ENCODE measurements at regions not wholly inside any gene's neighbourhood (a gene's known extent, or its start where the extent isn't known, plus 50 kb on each side); places are given as distances from the start of the nearest gene placed in this dataset.
"Not testable (repeated sequence)": the region's sequence is repeated elsewhere in the genome, so short reads cannot be mapped to it uniquely, and the experiment has no call there.

GRCh38 chr1:172931340-172931739, 119.4 kb downstream of the TNFSF18 start:
- DNase-seq: no peak

DNA sequence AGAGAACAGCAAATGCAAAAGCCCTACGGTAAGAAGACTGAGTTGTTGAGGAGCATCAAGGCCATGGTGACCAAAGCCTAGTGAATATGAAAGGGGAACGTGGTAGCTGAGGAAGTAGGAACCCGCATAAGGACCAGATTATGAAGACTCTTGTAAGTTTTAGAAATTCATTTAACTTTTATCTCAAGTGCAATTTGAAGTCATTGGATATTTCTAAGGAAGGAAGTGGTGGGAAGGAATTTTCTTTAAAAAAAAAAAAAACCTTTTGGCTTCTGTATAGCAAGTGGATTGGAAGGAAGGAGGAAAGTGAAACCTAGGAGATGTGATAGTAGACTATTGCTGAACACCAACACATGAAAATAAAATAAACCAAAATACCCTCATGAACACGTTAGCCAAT, 119.0 kb downstream of the TNFSF18 start:
- no peak for DNase-seq

GRCh38 chr1:172932981-172933380, 117.8 kb downstream of the TNFSF18 start:
- DNase-seq: no peak

- DNase-seq: no peak
Measured at GRCh38 chr1:172934417-172934762, 116.4 kb downstream of the TNFSF18 start.

- DNase-seq: no peak
Measured at GRCh38 chr1:172935062-172935592, 115.6 kb downstream of the TNFSF18 start.

DNA sequence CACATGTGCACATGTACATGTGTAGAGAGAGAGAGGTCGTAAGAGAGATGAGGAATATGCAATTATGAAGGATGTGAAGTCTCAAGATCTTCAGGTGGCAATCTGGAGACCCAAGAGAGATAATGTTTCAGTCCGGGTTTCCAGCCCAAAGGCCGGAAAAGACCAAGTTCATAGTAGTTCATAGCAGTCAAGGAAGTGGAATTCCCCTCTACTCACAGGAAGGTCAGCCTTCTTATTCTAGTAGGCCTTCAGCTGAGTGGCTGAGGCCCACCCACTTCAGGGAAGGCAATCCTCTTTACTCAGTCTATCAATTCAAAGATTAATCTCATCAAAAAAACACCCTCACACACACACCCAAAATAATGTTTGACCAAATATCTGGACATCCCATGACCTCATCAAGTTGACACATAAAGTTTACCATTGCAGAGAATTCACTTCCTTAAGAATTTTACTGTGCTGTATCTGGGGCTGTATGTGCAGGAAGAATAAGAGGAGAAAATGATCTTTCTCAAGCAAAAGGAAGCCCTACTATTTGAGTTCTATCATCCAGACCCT, 114.6 kb downstream of the TNFSF18 start:
- DNase-seq: no peak

DNA sequence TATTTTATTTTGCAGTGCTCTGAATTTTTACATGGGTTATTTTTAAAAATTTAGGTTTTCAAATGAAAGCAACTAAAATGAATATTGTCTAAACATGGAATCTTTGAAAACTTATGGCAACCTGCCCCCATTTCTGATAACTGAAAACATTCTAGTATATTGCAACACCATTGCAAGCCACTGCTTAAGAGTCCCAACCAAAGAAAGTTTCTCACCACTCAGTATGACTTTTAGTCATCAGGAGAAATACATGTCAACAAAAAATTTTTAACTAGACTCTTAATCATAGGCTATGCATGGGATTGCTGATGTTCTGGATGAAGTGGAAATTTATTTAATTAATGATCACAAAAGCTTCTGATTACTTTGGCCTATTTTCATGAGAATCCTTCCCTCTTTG, 112.1 kb downstream of the TNFSF18 start:
- no peak for DNase-seq

- DNase-seq: no peak
Measured at GRCh38 chr1:172939475-172939874, 111.3 kb downstream of the TNFSF18 start.

- no peak for DNase-seq
Measured at GRCh38 chr1:172940174-172940855, 110.4 kb downstream of the TNFSF18 start.

GRCh38 chr1:172941471-172941870, 109.3 kb downstream of the TNFSF18 start:
- no peak for DNase-seq

GRCh38 chr1:172941945-172942344, 108.8 kb downstream of the TNFSF18 start:
- DNase-seq: no peak

DNA sequence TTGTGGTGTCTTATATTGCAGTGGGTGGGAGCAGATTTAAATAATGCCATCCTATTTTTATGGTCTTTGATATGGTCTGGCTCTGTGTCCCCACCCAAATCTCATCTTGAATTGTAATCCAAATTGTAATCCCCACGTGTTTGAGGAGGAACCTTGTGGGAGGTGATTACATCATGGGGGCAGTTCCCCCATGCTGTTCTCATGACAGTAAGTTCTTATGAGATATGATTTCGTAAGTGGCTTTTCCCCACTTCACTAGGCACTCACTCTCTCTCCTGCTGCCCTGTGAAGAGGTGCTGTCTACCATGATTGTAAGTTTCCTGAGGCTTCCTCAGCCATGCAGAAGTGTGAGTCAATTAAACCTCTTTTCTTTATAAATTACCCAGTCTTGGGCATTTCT, 107.6 kb downstream of the TNFSF18 start:
- not testable (repeated sequence) for DNase-seq

DNA sequence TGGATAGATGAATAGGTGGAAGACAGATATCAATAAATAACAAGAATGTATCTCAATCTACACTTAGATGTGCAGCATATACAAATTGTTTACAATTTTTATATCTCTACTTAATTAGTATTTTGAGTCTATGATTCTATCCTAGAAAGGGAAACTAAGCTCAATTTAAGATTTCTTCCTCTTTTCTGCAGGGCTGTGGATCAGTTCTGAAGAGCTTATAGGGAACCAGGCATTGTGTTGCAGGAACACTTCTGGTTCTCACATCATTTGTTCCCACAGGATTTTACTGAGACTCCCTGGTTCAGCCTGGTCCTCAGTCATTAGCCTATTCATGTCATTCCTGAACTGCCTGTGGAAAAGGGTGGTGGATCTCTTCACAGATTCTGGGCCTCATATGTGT, 105.8 kb downstream of the TNFSF18 start:
- DNase-seq: no peak

GRCh38 chr1:172946814-172947507, 103.8 kb downstream of the TNFSF18 start:
- no peak for DNase-seq

DNA sequence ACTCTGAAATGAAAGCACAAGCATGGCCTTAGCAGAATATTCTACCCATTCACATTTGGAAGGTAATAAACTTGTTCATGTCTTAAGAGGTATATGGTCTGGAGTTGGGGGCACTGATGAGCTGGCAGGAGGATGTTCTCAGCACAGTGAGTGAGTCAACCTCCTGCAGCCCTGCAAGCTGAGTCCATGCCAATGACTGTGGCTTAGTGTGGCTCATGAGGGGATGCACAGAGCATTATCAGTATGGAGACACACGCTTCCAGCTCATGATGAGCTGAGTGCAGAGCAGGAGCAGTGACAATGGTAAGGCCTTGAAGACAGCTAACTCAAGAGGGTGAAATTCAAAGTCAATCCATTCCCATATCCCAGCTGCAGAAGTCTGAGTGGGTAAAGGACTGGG, 102.3 kb downstream of the TNFSF18 start:
- no peak for DNase-seq

DNA sequence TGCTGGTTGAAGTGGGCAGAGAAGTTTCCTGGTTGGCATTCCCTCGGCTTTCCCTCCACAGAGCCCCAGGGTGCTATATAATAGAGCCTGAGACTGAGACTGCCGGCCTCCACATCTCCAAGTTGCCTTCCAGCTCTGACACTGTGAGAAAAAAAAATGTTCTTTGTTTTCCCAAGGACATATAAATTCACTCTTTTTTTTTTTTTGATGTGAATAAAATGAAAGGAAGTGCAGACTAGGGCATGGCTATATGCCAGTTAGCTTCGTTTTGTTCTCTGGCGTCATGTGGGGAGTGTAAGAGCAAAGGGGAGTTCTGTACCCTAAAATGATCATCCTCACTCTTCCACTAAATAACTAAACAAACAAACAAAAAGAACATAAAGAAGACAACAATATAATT, 101.6 kb downstream of the TNFSF18 start:
- DNase-seq: no peak

DNA sequence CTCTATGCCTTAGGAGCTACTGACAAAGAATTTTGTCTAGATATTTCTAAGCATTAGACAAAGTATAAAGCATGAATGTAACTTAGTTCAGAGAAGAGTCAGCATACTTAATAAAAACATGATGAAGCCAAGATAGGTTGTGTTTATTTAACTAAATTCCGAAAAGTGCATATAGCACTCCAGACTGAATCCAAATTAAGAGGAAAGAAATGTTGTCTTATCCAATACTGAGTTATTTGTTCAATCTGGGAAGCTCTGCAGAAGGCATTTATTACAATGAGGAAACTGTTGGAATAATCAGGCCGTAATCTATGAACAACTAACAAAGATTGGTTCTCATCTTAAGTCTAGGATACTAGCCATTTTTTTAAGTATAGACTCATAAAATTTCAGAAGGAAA, 100.2 kb downstream of the TNFSF18 start:
- no peak for DNase-seq

DNA sequence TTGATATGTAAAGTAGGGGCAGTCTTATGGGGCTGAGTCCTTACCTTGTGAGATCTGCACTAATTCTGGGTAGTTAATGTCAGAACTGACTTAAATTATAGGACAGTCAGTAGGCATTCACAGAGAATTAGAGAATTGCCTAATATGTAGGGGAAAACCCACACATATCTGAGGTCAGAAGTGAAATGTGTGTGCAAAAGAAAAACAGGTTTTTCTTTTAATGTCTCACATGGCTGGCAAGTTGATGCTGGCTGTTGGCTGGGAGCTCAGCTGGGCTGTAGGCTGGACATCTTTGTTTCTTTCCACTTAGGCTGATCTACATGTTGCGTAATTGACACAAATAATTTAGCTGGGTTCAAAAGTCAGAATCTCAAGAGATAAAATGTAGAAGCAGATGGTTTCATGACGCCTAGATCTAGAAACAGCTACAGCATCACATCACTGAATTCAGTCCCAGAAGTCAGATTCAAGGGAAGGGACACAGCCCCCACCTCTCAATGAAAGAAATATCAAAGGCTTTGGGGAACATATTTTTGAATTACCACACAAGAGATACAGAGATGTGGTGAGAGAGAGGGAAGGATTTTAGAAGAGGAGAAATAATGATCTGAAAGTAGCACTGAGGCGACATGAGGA, 98.9 kb downstream of the TNFSF18 start:
- no peak for DNase-seq

DNA sequence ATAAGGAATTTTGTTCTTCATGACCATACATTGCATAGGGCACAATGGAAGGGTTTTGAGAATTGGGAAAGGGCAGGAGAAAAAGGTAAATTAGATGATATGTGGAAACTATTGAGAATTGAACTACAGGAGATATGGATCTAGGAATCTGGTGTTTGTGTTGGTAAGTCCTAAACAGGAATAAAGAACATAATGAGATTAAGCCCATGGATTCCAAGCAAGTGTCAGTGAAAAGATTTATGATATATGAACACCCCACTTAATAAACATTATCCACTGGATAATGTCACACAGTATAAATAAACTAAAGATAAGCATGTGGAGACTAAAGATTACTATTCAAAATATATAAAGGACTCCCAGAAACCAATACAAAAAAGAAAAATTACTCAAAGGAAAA, 98.2 kb downstream of the TNFSF18 start:
- no peak for DNase-seq

- no peak for DNase-seq
Measured at GRCh38 chr1:172954476-172955150, 96.1 kb downstream of the TNFSF18 start.

- DNase-seq: no peak
Measured at GRCh38 chr1:172955161-172955815, 95.5 kb downstream of the TNFSF18 start.

GRCh38 chr1:172956871-172957270, 93.9 kb downstream of the TNFSF18 start:
- DNase-seq: no peak

- no peak for DNase-seq
Measured at GRCh38 chr1:172957491-172957890, 93.2 kb downstream of the TNFSF18 start.
